HEK293 (cell line): ENCODE measurements at regions not wholly inside any gene's neighbourhood (a gene's known extent, or its start where the extent isn't known, plus 50 kb on each side); places are given as distances from the start of the nearest gene placed in this dataset.

Experiments used
- CTCF ChIA-PET: fragments of 350-600 bp; formaldehyde crosslinking; extraction: SDS; loops from one replicate; lab custom pipeline; 2021; ENCODE audit warnings: antibody characterized with exemption; lab: Yijun Ruan, JAX
- POLR2A ChIA-PET: fragments of 300-600 bp; formaldehyde crosslinking; extraction: SDS; loops from one replicate; lab custom pipeline; 2020; ENCODE audit warnings: antibody characterized with exemption, inconsistent platforms; lab: Yijun Ruan, JAX
- H3K27ac ChIP-seq: fragments of 200-500 bp; sonication (Bioruptor generic); 2 replicates; pipeline ENCODE4 v1.5.1; 2014; ENCODE audit warnings: low read depth, low read length, control low read depth, inconsistent platforms; ENCODE audit errors: extremely low read depth
- H3K36me3 ChIP-seq, 2 experiments: fragments of 200-500 bp in 1 of 2; sonication (Bioruptor generic) in 1 of 2; 1 replicate in 1 of 2; 2 replicates in 1 of 2; pipeline ENCODE4 v1.5.1; 2014 to 2017; ENCODE audit warnings: inconsistent platforms in 2 of 2, low read length in 2 of 2; ENCODE audit not compliant: control insufficient read depth in 2 of 2, insufficient read depth in 1 of 2
- H3K4me1 ChIP-seq: fragments of 200-500 bp; sonication (Bioruptor generic); 2 replicates; pipeline ENCODE4 v1.5.1; 2014; ENCODE audit warnings: mild to moderate bottlenecking, low read length, inconsistent platforms; ENCODE audit not compliant: control insufficient read depth, insufficient read depth
- H3K4me3 ChIP-seq: 2 replicates; pipeline ENCODE4 v1.5.1; 2011; ENCODE audit warnings: low read depth, mild to moderate bottlenecking, control low read depth, low read length, moderate library complexity
- H3K9me3 ChIP-seq: fragments of 200-500 bp; sonication (Bioruptor generic); 2 replicates; pipeline ENCODE4 v1.5.1; 2014; ENCODE audit warnings: low read depth, low read length, inconsistent platforms; ENCODE audit not compliant: control insufficient read depth, insufficient read depth
- KLF1 ChIP-seq: fragments of 450-650 bp; formaldehyde crosslinking; IDR thresholded peaks from 2 replicates; pipeline ENCODE4 v1.5.1; 2016; ENCODE audit warnings: missing biosample characterization, missing genetic modification characterization
- PBX3 ChIP-seq: sonication (generic); formaldehyde crosslinking; IDR thresholded peaks from 2 replicates; pipeline ENCODE4 v1.8.1; 2022; ENCODE audit warnings: mild to moderate bottlenecking, moderate library complexity, missing genetic modification reagents
- SCRT2 ChIP-seq: fragments of 450-650 bp; formaldehyde crosslinking; IDR thresholded peaks from 2 replicates; pipeline ENCODE4 v1.5.1; 2016; ENCODE audit warnings: missing biosample characterization, missing genetic modification characterization
- ZNF138 ChIP-seq: fragments of 450-650 bp; formaldehyde crosslinking; IDR thresholded peaks from 2 replicates; pipeline ENCODE4 v1.5.1; 2016; ENCODE audit warnings: missing biosample characterization, missing genetic modification characterization, borderline replicate concordance
- ZNF16 ChIP-seq: fragments of 450-650 bp; formaldehyde crosslinking; IDR thresholded peaks from 2 replicates; pipeline ENCODE4 v1.5.1; 2016; ENCODE audit warnings: low read depth, missing biosample characterization, missing genetic modification characterization
- ZNF18 ChIP-seq: fragments of 450-650 bp; formaldehyde crosslinking; IDR thresholded peaks from 2 replicates; pipeline ENCODE4 v1.5.1; 2016; ENCODE audit warnings: missing biosample characterization, missing genetic modification characterization
- ZNF292 ChIP-seq: fragments of 450-650 bp; formaldehyde crosslinking; IDR thresholded peaks from 2 replicates; pipeline ENCODE4 v1.5.1; 2016; ENCODE audit warnings: low read depth, missing biosample characterization, missing genetic modification characterization, borderline replicate concordance
- ZNF416 ChIP-seq: fragments of 450-650 bp; formaldehyde crosslinking; IDR thresholded peaks from 2 replicates; pipeline ENCODE4 v1.5.1; 2016; ENCODE audit warnings: missing biosample characterization, missing genetic modification characterization
- ZNF629 ChIP-seq: fragments of 450-650 bp; formaldehyde crosslinking; IDR thresholded peaks from 2 replicates; pipeline ENCODE4 v1.5.1; 2017; ENCODE audit warnings: missing biosample characterization, missing genetic modification characterization
- TF ChIP-seq, protein P1 (sequence below): fragments of 450-650 bp; formaldehyde crosslinking; IDR thresholded peaks from 2 replicates; pipeline ENCODE4 v1.5.1; 2016; ENCODE audit warnings: missing biosample characterization, missing genetic modification characterization

GRCh38 chr20:50274570-50275430, 84.2 kb downstream of the CEBPB start (continued):
- TF ChIP-seq ZNF416 (tag by site-specific recombination) = no peak
- TF ChIP-seq ZNF138 = no peak
- no peak for TF ChIP-seq SCRT2 (tag by site-specific recombination)
- TF ChIP-seq, protein P1, sequence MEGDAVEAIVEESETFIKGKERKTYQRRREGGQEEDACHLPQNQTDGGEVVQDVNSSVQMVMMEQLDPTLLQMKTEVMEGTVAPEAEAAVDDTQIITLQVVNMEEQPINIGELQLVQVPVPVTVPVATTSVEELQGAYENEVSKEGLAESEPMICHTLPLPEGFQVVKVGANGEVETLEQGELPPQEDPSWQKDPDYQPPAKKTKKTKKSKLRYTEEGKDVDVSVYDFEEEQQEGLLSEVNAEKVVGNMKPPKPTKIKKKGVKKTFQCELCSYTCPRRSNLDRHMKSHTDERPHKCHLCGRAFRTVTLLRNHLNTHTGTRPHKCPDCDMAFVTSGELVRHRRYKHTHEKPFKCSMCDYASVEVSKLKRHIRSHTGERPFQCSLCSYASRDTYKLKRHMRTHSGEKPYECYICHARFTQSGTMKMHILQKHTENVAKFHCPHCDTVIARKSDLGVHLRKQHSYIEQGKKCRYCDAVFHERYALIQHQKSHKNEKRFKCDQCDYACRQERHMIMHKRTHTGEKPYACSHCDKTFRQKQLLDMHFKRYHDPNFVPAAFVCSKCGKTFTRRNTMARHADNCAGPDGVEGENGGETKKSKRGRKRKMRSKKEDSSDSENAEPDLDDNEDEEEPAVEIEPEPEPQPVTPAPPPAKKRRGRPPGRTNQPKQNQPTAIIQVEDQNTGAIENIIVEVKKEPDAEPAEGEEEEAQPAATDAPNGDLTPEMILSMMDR (tag by site-specific recombination) = no peak

GRCh38 chr20:50276119-50277063, 85.8 kb downstream of the CEBPB start:
- 0 out of 2 replicates have a peak, but pooled peaks have one; percentile 38 for TF ChIP-seq ZNF18
- TF ChIP-seq PBX3 (CRISPR knock-in tag) = no peak
- H3K27ac ChIP-seq = no peak overlapping the region
- ChIA-PET CTCF (interaction anchor here (0.6 to 0.7 kb wide), 4 partner anchors 9 to 53 kb away, joined by 3 read pairs; no protein-coding TSS in a partner anchor), POLR2A (no interaction called here)
- no peaks in the 10 kb centered on the region for H3K36me3 ChIP-seq
- no peaks in the 10 kb centered on the region for H3K9me3 ChIP-seq
- no peaks in the 10 kb centered on the region for H3K4me1 ChIP-seq
- no peak overlapping the region for H3K4me3 ChIP-seq

- ChIA-PET CTCF (interaction anchor here (0.6 kb wide), 2 partner anchors 52 to 54 kb away, joined by 3 read pairs; no protein-coding TSS in a partner anchor), POLR2A (no interaction called here)
- Histone ChIP-seq H3K27ac (no peak overlapping the region), H3K9me3 (no peaks in the 10 kb centered on the region), H3K4me1 (no peaks in the 10 kb centered on the region), H3K4me3 (no peak overlapping the region), H3K36me3 (no peaks in the 10 kb centered on the region)
- TF ChIP-seq ZNF629 (tag by site-specific recombination) = no peak
- peak; percentile 65; the same call in 1 of the 2 replicates for TF ChIP-seq ZNF16 (tag by site-specific recombination)
These were observed 86.4 kb downstream of the CEBPB start for GRCh38 chr20:50277064-50277415.

DNA sequence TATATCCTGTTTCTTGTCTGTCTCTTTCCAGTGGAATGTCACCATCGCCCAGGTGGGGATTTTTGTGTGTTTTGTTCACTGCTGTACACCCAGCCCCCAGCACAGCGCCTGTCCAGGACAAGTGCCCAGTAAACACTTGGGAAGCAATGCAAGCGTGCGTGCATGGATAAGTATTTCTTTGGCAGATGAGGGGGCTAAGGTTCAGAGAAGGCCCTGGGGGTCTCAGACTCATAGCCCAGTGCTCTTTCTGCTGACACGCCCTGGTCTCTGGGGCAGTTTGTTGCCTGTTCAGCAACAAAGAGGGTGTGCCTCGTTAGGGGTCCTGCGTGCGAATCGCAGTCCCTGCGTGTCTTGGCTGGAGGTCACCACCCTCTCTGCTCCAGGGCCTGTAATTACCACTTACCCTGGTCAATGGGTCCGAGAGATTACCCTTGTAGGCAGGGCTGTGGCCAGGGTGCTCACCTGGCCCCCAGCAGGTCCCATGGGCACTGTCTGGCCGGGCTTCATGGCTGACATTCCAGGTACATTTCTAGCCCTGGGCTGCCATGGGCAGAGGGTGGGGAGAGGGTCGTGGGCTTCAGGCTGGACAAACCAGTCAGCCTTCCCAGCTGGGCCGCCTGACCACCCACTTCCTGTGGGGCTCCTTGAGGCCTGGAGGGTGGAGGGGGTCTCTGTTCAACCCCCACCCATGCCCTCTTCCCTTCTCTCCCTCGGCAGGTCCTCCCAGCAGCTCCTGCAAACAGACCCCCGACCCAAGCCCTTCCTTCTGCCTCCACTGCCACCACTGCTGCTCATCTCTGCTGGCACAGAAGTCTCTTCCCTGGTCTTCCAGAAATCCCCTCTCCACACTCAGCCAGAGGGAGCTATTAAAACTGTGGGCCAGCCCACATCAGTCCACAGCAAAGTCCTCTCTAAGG, 87.1 kb downstream of the CEBPB start:
- H3K4me1 ChIP-seq = no peaks in the 10 kb centered on the region
- no peak overlapping the region for H3K27ac ChIP-seq
- ChIA-PET POLR2A (no interaction called here), CTCF (interaction anchor here (0.6 kb wide), 1 partner anchor 52 kb away, joined by 3 read pairs; no protein-coding TSS in a partner anchor)
- H3K36me3 ChIP-seq = no peaks in the 10 kb centered on the region
- no peaks in the 10 kb centered on the region for H3K9me3 ChIP-seq
- no peak overlapping the region for H3K4me3 ChIP-seq
- TF ChIP-seq KLF1 (tag by site-specific recombination) (no peak), ZNF292 (tag by site-specific recombination) (no peak)
